HG02623 (cell line): ENCODE measurements at regions not wholly inside any gene's neighbourhood (a gene's known extent, or its start where the extent isn't known, plus 50 kb on each side); places are given as distances from the start of the nearest gene placed in this dataset.

Source experiments
- ATAC-seq: cut with Tn5 transposase; IDR thresholded peaks from one replicate; pipeline ENCODE4 v1.9.1; 2021; ENCODE audit warnings: moderate library complexity; ENCODE audit not compliant: unreplicated experiment

DNA sequence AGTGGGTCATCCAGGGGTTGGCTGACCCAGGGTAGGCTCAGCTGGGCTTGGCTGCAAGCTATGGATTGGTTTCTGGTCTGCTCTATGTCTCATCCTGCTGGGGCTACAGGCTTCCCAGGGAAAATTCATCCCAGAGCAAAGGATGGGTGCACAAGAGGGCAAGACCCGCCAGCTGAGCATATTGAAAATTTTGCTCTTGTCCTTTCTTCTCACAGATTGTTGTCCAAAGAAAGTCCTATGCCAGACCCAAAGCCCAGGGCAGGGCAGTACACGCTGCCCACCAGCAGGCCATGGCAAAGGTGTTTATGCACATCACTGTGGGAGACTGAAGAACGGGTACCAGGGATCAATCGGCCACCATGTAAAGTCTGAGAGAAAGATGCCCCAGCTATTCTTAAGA, 95.3 kb upstream of the PARP11 start:
- no peak for ATAC-seq

GRCh38 chr12:3967556-3968160, 94.5 kb upstream of the PARP11 start:
- ATAC-seq, result no peak

- ATAC-seq, result no peak
These were observed 93.2 kb upstream of the PARP11 start for GRCh38 chr12:3966376-3966775.

- ATAC-seq, result no peak
These were observed 91.8 kb upstream of the PARP11 start for GRCh38 chr12:3965046-3965445.

DNA sequence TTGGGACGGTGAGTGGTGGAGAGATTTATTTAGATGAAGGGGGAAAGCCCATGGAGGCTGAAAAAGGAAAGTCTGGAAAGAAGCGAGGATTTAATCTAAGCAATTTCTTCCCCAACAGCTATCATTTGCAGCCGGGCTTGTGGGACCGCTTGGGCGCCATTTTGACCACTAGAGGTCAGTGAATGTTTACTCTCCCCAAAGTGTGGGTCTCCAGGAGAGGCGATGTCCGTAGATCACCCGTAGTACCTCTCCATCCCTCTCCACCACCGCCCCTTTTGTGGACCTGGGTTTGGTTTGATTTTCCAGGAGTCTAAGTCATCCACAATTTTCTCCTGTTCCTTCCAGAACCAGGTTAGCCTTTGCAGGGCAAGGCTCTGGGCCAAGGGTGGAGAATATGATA, 91.2 kb upstream of the PARP11 start:
- ATAC-seq, result no peak

- ATAC-seq, result no peak
These were observed 89.7 kb upstream of the PARP11 start for GRCh38 chr12:3962631-3963483.

DNA sequence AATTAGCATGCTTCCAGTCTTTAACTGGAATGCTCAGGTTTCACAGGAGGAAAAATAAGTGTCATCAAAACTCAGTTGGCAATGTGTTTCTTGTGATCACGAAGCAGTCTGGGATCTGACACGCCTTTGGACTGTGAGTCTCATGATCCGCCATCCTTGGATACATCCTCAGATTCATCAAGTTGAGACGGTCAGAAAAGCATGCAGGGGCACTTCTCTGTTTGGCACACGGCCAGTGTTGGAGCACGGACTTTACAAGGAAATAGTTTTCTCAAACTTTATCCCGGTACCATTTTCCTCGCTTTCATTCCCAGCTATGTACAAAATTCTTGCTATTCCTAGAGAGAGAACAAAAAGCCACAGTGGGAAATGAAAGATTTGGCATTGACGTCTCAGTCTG, 88.4 kb upstream of the PARP11 start:
- no peak for ATAC-seq

DNA sequence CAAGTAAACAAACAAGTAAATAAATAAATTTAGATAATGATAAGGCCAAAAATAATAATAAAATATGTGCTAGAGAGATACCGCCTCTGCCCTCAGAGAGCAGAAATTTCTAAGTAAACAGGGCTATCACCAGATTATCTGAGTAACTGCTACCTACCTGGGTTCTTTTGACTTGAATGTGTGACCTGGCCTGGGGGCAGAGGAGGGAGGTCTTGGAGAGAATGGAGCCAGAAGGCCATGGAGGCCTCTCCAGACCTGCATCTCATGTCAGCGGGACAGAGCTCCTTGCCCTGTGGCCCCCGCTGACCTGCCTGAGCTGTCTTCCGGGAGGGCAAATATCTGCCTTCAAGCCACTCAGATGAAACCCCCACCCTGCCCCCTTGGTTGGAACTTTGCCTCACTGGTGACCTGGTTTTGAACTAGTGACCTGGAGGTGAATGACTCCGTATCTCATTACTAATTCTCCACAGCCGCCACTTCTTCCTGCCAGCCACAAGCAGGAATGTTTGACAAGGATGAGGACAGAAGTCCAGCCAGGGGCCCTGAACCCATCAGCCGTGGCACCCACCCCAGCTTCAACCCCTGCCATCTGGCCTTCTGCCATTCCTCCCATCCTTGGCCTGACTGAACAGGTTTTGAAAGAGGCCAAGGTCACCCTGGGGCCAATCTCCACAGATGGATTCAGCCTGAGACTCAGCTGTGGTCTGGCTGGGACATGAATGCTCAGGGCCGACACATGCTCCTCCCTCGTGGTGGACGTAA, 86.8 kb upstream of the PARP11 start:
- no peak for ATAC-seq

GRCh38 chr12:3958534-3958933, 85.3 kb upstream of the PARP11 start:
- no peak for ATAC-seq

DNA sequence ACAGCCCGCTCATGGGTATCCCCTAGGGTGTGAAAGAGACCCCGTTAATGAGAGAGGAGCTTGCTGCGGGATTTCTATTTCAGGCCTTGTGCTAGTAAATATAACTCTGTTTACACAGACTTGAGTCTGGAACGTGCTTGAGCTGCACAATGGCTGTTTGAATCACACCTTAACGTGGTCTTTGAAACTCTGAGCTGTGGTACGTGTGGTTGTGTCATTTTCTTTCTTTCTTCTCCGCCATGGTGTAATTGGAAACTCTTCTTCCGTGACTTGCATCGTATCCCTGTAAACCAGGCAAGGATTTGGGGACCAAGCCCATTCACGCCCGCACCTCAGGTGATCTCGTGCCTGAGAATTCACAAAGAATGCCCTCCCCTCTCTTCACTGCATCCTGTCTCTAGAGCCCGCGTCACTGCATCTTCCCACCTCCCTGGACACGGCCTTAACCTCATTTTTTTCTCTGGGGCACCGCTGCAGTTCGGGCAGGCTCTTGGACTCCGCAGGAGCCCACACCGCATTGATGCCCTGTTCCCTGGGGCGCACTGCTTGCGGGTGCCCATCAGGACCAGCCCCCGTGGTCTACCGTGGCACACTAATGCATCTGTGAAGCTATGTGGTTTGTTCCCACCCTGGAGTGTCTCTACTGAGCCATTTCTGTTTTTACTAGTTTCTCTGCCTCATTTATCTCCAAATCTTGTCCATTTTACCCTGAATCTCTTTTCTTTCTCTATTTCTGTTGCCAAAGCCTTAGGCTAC, 78.4 kb upstream of the PARP11 start:
- no peak for ATAC-seq

DNA sequence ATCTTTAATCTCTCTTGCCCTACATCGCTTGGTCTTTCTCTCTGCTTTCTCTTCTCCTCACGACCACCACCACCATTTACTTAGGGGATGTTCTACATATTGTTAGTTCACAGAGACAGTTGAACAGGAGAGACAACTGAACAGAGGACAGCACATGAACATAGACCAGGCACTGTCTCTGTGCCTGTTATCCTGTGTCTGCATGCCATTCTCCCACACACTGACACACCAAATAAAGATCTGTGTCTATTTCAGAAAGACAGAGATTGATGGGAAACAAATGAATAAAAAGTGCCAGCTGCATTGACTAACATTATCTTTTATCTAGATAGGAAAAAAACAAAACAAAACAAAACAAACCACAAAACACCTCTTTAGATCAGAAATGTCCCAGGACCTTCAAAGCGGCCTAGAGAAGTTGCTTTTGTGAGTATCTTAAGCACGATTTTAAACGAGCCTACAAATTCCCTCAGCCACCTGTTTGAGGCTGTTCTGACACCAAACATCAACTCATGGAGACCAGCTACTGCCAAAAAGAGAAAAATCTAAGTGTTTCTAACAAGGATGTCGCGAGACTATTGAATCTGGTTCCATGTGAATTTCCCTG, 77.6 kb upstream of the PARP11 start:
- no peak for ATAC-seq

- no peak for ATAC-seq
These were observed 74.6 kb upstream of the PARP11 start for GRCh38 chr12:3947781-3948180.

DNA sequence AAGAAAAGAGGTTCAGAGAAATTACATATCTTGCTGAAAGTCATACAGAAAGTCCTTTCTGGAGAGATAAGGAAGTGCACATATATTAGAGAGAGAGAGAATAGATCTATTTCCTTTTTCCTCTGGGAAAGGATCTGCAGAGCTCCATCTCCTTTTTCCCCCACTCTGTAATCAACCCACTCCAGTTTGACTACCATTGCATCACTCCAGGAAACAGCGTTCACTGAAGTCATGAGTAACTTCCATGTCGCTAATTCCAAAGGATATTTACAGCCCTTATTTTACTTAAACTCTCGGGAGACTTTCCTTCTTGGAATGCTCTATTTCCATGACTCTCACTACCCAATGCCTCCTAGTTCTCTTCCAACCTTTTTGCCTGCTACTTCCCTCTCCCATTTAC, 72.5 kb upstream of the PARP11 start:
- ATAC-seq, result no peak

DNA sequence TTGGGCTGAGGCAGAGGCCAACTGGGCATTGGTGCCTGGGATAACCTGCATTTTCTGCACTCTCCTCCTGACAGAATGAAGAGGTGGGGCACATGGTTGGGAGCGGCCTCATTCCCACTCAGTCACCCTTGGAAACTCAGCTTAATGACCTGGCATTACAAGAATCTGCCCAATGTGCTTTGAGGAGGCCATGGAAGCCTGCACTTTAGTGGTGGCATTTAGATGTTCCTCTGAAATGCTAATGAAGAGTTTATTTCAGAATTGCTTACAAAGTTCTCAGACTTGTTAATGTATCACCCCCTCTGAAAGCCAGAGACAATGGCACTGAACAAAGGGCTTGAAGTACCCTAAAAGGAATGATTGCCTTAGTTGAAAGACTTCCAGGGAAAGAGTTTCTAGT, 71.4 kb upstream of the PARP11 start:
- ATAC-seq, result no peak

GRCh38 chr12:3938042-3938544, 64.9 kb upstream of the PARP11 start:
- ATAC-seq, result no peak

- no peak for ATAC-seq
These were observed 61.9 kb upstream of the PARP11 start for GRCh38 chr12:3935078-3935477.

- no peak for ATAC-seq
These were observed 60.6 kb upstream of the PARP11 start for GRCh38 chr12:3933819-3934192.

DNA sequence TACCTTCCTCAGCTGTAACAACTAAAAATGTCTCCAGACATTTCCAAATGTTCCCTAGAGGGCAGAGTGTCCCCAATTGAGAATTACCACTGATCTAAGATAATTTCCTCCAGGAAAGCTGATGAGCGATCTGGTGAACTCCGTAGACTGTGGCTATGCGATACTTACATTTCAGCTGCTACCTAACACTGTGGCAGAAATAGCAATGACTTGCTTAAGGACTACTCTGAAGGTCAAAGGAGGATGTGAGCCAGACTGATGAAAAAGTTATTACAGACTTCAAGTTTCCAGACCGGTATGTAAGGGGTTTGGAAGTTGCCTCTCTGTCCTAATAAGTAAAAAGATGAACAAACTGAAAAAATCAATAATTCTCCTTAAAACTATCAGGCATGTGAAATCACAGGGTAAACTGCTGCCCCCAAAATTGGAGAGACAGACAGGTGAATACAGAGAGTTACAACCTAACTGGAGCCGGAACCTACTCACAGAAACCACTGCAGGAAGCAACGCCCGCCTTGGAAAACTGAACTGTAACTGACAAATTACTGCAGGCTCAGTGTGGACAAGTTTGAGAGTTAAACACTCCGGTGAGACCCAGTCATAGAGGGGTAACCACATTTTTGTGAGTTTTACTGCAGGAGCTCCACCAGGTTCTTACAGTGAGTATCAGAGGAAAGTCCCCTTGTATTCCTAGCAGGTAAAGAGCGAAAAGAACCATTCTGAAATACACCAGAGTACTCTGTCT, 60.0 kb upstream of the PARP11 start:
- ATAC-seq, result no peak

- no peak for ATAC-seq
These were observed 58.6 kb upstream of the PARP11 start for GRCh38 chr12:3931776-3932175.

- ATAC-seq, result no peak
These were observed 58.0 kb upstream of the PARP11 start for GRCh38 chr12:3931206-3931605.
